T-helper 2 cell (primary cell): ENCODE measurements at regions not wholly inside any gene's neighbourhood (a gene's known extent, or its start where the extent isn't known, plus 50 kb on each side); places are given as distances from the start of the nearest gene placed in this dataset.

Experiments used
- DNase-seq, 5 experiments: peaks; one replicate each; pipeline versions ENCODE4 v3.0.0 to v3.0.0-alpha.2; 2012 to 2022

- no peak for DNase-seq
These were observed 982.2 kb upstream of the SEMA6D start for GRCh38 chr15:46735115-46735514.

- no peak for DNase-seq
These were observed 966.0 kb upstream of the SEMA6D start for GRCh38 chr15:46751303-46751702.

GRCh38 chr15:46753946-46754345 is 963.4 kb upstream of the SEMA6D start:
- no peak for DNase-seq

GRCh38 chr15:46763091-46763490 is 954.2 kb upstream of the SEMA6D start:
- DNase-seq = no peak

GRCh38 chr15:46764851-46765250 is 952.5 kb upstream of the SEMA6D start:
- DNase-seq = no peak

- no peak for DNase-seq
These were observed 951.3 kb upstream of the SEMA6D start for GRCh38 chr15:46766021-46766420.

GRCh38 chr15:46768287-46768686 is 949.0 kb upstream of the SEMA6D start:
- no peak for DNase-seq

- DNase-seq = no peak
These were observed 944.3 kb upstream of the SEMA6D start for GRCh38 chr15:46773016-46773415.

GRCh38 chr15:46778876-46779275 is 938.4 kb upstream of the SEMA6D start:
- DNase-seq = no peak

GRCh38 chr15:46786590-46787285 is 930.6 kb upstream of the SEMA6D start:
- no peak for DNase-seq

- no peak for DNase-seq
These were observed 921.6 kb upstream of the SEMA6D start for GRCh38 chr15:46795685-46796084.

GRCh38 chr15:46808834-46809233 is 908.5 kb upstream of the SEMA6D start:
- DNase-seq = no peak

GRCh38 chr15:46815240-46815639 is 902.1 kb upstream of the SEMA6D start:
- DNase-seq = no peak

- no peak for DNase-seq
These were observed 901.5 kb upstream of the SEMA6D start for GRCh38 chr15:46815765-46816164.

GRCh38 chr15:46848704-46849103 is 868.6 kb upstream of the SEMA6D start:
- DNase-seq = no peak

- no peak for DNase-seq
These were observed 863.7 kb upstream of the SEMA6D start for GRCh38 chr15:46853600-46853999.

GRCh38 chr15:46854564-46854963 is 862.7 kb upstream of the SEMA6D start:
- DNase-seq = no peak

GRCh38 chr15:46855388-46855787 is 861.9 kb upstream of the SEMA6D start:
- DNase-seq = no peak

- no peak for DNase-seq
These were observed 860.3 kb upstream of the SEMA6D start for GRCh38 chr15:46856839-46857502.

- DNase-seq = no peak
These were observed 859.2 kb upstream of the SEMA6D start for GRCh38 chr15:46858150-46858549.

GRCh38 chr15:46861796-46862195 is 855.5 kb upstream of the SEMA6D start:
- no peak for DNase-seq

GRCh38 chr15:46865155-46865554 is 852.1 kb upstream of the SEMA6D start:
- DNase-seq = no peak

- no peak for DNase-seq
These were observed 844.9 kb upstream of the SEMA6D start for GRCh38 chr15:46872286-46872980.

GRCh38 chr15:46872981-46873330 is 844.3 kb upstream of the SEMA6D start:
- DNase-seq = no peak
